A549 (cell line): ENCODE measurements at regions not wholly inside any gene's neighbourhood (a gene's known extent, or its start where the extent isn't known, plus 50 kb on each side); places are given as distances from the start of the nearest gene placed in this dataset.

Experiments
- CHD4 ChIP-seq: fragments of 200-600 bp; sonication (generic); IDR thresholded peaks from 2 replicates; pipeline ENCODE4 v1.6.1; 2016; ENCODE audit warnings: antibody characterized with exemption, mild to moderate bottlenecking, borderline replicate concordance
- CTCF ChIP-seq: fragments of >200 bp; sonication (Bioruptor Twin); formaldehyde crosslinking; IDR thresholded peaks from 3 replicates; pipeline ENCODE4 v1.5.1; 2016
- EHMT2 ChIP-seq: fragments of 200-600 bp; sonication (generic); IDR thresholded peaks from 2 replicates; pipeline ENCODE4 v1.6.1; 2016; ENCODE audit warnings: antibody characterized with exemption, low read depth, mild to moderate bottlenecking, moderate library complexity
- EP300 ChIP-seq, 2 experiments: fragments of >200 bp; sonication (Bioruptor Twin); formaldehyde crosslinking; IDR thresholded peaks; 2 replicates in 1 of 2; 3 replicates in 1 of 2; pipeline ENCODE4 v1.6.1; 2016 to 2017
- JUNB ChIP-seq: fragments of >200 bp; sonication (Bioruptor Twin); formaldehyde crosslinking; IDR thresholded peaks from 2 replicates; pipeline ENCODE4 v1.6.1; 2016
- KDM1A ChIP-seq: fragments of 200-600 bp; sonication (generic); IDR thresholded peaks from 2 replicates; pipeline ENCODE4 v1.6.1; 2016; ENCODE audit warnings: low read depth, mild to moderate bottlenecking
- MAX ChIP-seq: IDR thresholded peaks from 2 replicates; pipeline ENCODE4 v1.6.1; 2012
- MAZ ChIP-seq: fragments of 150-350 bp; IDR thresholded peaks from 2 replicates; pipeline ENCODE4 v1.6.1; 2014; ENCODE audit warnings: antibody characterized with exemption, low read depth, low read length, borderline replicate concordance
- NFE2L2 ChIP-seq: fragments of 150-350 bp; conservative IDR thresholded peaks from 2 replicates; pipeline ENCODE4 v1.6.1; 2014; ENCODE audit warnings: low read length
- POLR2A ChIP-seq: IDR thresholded peaks from 2 replicates; pipeline ENCODE4 v1.6.1; 2012; ENCODE audit warnings: mild to moderate bottlenecking, low read length
- SMC3 ChIP-seq: fragments of >200 bp; sonication (Bioruptor Twin); formaldehyde crosslinking; IDR thresholded peaks from 3 replicates; pipeline ENCODE4 v1.6.1; 2018; ENCODE audit warnings: inconsistent platforms

- TF ChIP-seq CTCF (no peak), MAX (no peak), SMC3 (no peak), EHMT2 (no peak), KDM1A (no peak), CHD4 (no peak), MAZ (no peak), EP300 (IDR thresholded peaks at IDR 0.05) (no peak), JUNB (no peak), POLR2A (no peak), NFE2L2 (no peak)
These were observed 96.6 kb downstream of the NKX2-1 start for GRCh38 chr14:36423430-36423829.
